Astrocyte of the cerebellum (primary cell): ENCODE measurements at regions not wholly inside any gene's neighbourhood (a gene's known extent, or its start where the extent isn't known, plus 50 kb on each side); places are given as distances from the start of the nearest gene placed in this dataset.

Experiments used
- DNase-seq: peaks from one replicate; pipeline ENCODE4 v3.0.0-alpha.2; 2011; ENCODE audit warnings: low read depth
- H3K4me3 ChIP-seq: 2 replicates; pipeline ENCODE4 v1.5.1; 2011; ENCODE audit warnings: mild to moderate bottlenecking, low read depth, low read length, moderate library complexity
- in situ Hi-C: cut with HindIII; loops from 2 replicates; pipeline ENCODE4 v1.10.0; 2017; ENCODE audit warnings: low sequenced_read_pairs
- TF ChIP-seq, protein P1 (sequence below): IDR thresholded peaks from 2 replicates; pipeline ENCODE4 v1.5.1; 2012; ENCODE audit warnings: low read length, low read depth, moderate library complexity, mild to moderate bottlenecking; ENCODE audit errors: missing control alignments

DNA sequence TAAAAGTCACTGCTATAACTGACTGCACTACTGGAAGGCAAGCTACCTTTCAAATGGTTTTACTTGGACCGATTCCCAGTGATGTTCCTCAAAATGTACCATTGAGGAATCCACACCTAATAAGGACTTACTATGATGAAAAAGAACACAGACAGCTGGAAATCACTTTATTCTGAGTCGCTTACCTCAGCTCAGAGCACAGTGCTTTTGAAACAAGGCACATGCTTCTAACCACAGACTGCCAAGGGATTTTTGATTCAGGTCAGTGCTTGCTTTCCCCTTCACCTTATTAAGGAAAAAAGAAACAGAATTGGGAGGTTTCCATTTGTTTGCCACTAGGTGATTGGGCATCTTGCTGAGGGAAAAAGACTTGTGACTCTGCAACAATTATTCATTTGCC, 707.5 kb upstream of the FSHR start:
- H3K4me3 ChIP-seq = no peak overlapping the region
- TF ChIP-seq, protein P1, sequence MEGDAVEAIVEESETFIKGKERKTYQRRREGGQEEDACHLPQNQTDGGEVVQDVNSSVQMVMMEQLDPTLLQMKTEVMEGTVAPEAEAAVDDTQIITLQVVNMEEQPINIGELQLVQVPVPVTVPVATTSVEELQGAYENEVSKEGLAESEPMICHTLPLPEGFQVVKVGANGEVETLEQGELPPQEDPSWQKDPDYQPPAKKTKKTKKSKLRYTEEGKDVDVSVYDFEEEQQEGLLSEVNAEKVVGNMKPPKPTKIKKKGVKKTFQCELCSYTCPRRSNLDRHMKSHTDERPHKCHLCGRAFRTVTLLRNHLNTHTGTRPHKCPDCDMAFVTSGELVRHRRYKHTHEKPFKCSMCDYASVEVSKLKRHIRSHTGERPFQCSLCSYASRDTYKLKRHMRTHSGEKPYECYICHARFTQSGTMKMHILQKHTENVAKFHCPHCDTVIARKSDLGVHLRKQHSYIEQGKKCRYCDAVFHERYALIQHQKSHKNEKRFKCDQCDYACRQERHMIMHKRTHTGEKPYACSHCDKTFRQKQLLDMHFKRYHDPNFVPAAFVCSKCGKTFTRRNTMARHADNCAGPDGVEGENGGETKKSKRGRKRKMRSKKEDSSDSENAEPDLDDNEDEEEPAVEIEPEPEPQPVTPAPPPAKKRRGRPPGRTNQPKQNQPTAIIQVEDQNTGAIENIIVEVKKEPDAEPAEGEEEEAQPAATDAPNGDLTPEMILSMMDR = no peak
- in situ Hi-C loops = no loop called here
- no peak for DNase-seq

DNA sequence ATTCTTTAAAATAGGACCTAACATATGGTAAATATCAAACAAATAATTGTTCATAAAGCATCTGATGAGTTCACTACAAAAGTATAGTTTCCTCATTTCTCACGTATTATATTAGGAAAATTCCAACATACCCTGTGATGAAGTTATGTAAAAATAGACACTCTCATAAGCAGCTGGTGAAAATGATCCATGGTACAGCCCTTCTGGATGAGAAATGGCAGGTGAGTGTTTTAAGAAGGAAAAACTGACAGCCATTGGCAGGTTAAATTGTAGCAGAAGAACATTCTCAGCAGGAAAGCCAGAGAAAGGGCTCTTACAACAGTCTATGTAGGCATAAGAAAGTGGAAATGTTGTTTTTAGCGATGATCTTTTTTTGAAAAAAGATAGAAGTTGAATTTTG, 706.5 kb upstream of the FSHR start:
- in situ Hi-C loops = no loop called here
- no peak overlapping the region for H3K4me3 ChIP-seq
- TF ChIP-seq, protein P1 = no peak
- no peak for DNase-seq

DNA sequence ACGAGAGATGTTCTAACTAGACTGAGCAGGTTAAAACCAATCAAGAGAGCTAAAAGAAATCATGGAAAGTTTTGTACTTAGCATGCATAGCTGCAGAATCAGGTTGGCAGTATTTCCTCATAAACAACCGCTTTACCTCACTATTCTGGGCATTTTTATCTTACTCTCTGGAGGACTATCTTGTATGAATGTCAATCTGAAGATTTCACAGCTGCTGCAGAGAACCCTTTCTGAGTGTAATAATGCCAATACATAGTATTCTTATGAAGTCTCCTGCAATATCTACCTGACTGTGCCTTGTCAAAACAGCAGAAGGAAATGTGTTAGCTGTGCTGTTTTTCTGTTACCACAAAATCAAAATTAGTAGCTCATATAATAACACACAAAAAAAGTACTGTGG, 705.9 kb upstream of the FSHR start:
- no peak for DNase-seq
- no peak overlapping the region for H3K4me3 ChIP-seq
- TF ChIP-seq, protein P1 = no peak
- in situ Hi-C loops = no loop called here

DNA sequence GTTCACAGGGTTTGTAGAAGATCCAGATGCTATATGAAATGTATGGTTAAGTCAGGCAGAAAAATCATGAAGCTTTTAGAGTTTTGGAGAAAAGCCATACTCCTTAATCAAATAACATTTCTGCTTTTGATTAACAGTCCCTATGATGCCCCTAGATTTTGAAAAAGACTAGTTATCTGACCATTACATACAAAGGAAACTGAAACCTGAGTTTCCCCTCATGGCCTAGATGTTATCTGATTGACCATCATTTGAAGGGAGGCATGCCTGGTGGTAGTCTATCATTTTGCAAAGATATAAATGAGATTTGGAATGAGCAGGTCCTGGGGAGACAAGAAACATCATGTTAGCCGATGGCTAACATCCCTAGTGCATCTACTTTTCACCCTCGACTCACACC, 704.3 kb upstream of the FSHR start:
- TF ChIP-seq, protein P1 = no peak
- no peak for DNase-seq
- in situ Hi-C loops = no loop called here
- H3K4me3 ChIP-seq = no peak overlapping the region

DNA sequence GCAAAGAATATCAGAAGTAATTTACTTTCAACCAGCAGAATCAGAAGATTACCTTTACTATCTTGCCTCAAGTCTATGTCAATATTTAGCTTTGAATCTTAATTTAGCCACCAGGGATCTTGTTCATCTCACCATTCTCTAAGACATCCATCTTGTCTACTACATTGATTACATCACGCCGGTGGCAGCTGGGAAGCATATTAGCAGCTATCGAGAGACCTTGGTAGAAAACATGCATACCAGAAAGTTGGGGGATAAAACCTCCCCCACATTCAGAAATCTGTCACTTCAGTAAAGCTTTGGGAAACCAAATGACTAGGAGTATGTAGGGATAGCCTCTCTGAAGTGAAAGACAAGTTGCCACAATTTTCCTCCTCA, 703.8 kb upstream of the FSHR start:
- H3K4me3 ChIP-seq = no peak overlapping the region
- in situ Hi-C loops = no loop called here
- no peak for DNase-seq
- TF ChIP-seq, protein P1 = no peak

DNA sequence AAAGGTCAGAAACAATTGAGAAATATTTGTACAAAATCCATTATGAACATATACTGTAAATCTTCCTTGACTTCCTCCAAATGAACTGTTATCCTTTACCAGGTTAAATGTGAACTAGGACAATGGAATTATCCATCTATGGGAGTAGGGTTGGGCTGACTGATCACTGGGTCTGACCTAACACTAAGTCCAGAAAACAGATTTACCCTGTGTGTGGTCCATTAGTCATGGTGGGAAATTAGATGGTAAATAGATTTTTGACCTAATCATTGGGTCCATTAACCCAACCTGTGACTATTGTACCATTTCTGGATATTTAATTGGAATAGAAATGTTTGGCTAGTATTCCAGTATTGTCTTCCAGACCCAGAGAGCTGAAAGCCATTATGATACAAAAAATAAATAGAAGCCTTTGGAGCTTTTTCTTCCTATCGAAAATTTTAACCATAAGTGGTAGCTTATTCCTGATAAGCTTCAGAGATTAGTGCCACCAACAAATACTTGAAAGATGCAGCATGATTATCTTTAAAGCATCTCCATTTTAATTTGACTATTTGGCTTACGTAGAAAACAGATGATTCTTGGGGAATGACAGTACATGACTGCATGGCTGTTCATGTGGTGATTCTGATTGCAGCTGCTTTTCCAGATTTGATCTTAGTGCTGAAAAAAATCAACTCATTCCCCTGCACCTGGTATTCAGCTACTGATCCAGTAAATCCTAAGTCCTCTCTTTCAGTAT, 703.2 kb upstream of the FSHR start:
- DNase-seq = no peak
- TF ChIP-seq, protein P1 = no peak
- in situ Hi-C loops = no loop called here
- no peak overlapping the region for H3K4me3 ChIP-seq
